SW480 (cell line): ENCODE measurements at regions not wholly inside any gene's neighbourhood (a gene's known extent, or its start where the extent isn't known, plus 50 kb on each side); places are given as distances from the start of the nearest gene placed in this dataset.

Source experiments
- DNase-seq: peaks from one replicate; pipeline ENCODE4 v3.0.0-alpha.2; 2016; ENCODE audit warnings: low spot score

- DNase-seq, result no peak
These were observed 193.6 kb upstream of the CARD18 start for GRCh38 chr11:105333153-105333552.

GRCh38 chr11:105332171-105332570, 192.6 kb upstream of the CARD18 start:
- no peak for DNase-seq

- DNase-seq, result no peak
These were observed 188.5 kb upstream of the CARD18 start for GRCh38 chr11:105328061-105328460.

- DNase-seq, result no peak
These were observed 184.6 kb upstream of the CARD18 start for GRCh38 chr11:105324156-105324555.

- no peak for DNase-seq
These were observed 182.1 kb upstream of the CARD18 start for GRCh38 chr11:105321696-105322095.

- no peak for DNase-seq
These were observed 175.7 kb upstream of the CARD18 start for GRCh38 chr11:105315287-105315686.

- no peak for DNase-seq
These were observed 172.7 kb upstream of the CARD18 start for GRCh38 chr11:105312266-105312665.

- DNase-seq, result no peak
These were observed 159.1 kb upstream of the CARD18 start for GRCh38 chr11:105298630-105299029.

- DNase-seq, result no peak
These were observed 158.6 kb upstream of the CARD18 start for GRCh38 chr11:105298174-105298573.

- DNase-seq, result no peak
These were observed 157.9 kb upstream of the CARD18 start for GRCh38 chr11:105297463-105297862.

GRCh38 chr11:105296806-105297205, 157.2 kb upstream of the CARD18 start:
- no peak for DNase-seq

- no peak for DNase-seq
These were observed 156.8 kb upstream of the CARD18 start for GRCh38 chr11:105296386-105296785.

GRCh38 chr11:105282658-105283057, 143.1 kb upstream of the CARD18 start:
- no peak for DNase-seq

GRCh38 chr11:105274631-105275030, 135.1 kb upstream of the CARD18 start:
- no peak for DNase-seq

GRCh38 chr11:105273660-105274280, 134.2 kb upstream of the CARD18 start:
- DNase-seq, result no peak

GRCh38 chr11:105269862-105270261, 130.3 kb upstream of the CARD18 start:
- DNase-seq, result no peak

- DNase-seq, result no peak
These were observed 129.0 kb upstream of the CARD18 start for GRCh38 chr11:105268404-105269062.

- peak; percentile 40 for DNase-seq
These were observed 126.3 kb upstream of the CARD18 start for GRCh38 chr11:105265845-105266244.

- DNase-seq, result no peak
These were observed 121.4 kb upstream of the CARD18 start for GRCh38 chr11:105260976-105261375.

- DNase-seq, result no peak
These were observed 106.3 kb upstream of the CARD18 start for GRCh38 chr11:105245781-105246315.

GRCh38 chr11:105244160-105244825, 104.7 kb upstream of the CARD18 start:
- DNase-seq, result no peak

GRCh38 chr11:105241136-105241535, 101.6 kb upstream of the CARD18 start:
- no peak for DNase-seq

GRCh38 chr11:105236664-105237063, 97.1 kb upstream of the CARD18 start:
- no peak for DNase-seq
